NT2/D1 (cell line): ENCODE measurements at regions not wholly inside any gene's neighbourhood (a gene's known extent, or its start where the extent isn't known, plus 50 kb on each side); places are given as distances from the start of the nearest gene placed in this dataset.
"Not testable (repeated sequence)": the region's sequence is repeated elsewhere in the genome, so short reads cannot be mapped to it uniquely, and the experiment has no call there.

Source experiments
- SUZ12 ChIP-seq: IDR thresholded peaks from 2 replicates; pipeline ENCODE4 v1.6.1; 2011; ENCODE audit not compliant: insufficient read length, insufficient read depth; ENCODE audit errors: extremely low read depth
- YY1 ChIP-seq: IDR thresholded peaks from 2 replicates; pipeline ENCODE4 v1.6.1; 2011; ENCODE audit not compliant: insufficient read length, insufficient read depth
- ZNF274 ChIP-seq: IDR thresholded peaks from 2 replicates; pipeline ENCODE4 v1.6.1; 2011; ENCODE audit warnings: mild to moderate bottlenecking, low read depth, low read length

DNA sequence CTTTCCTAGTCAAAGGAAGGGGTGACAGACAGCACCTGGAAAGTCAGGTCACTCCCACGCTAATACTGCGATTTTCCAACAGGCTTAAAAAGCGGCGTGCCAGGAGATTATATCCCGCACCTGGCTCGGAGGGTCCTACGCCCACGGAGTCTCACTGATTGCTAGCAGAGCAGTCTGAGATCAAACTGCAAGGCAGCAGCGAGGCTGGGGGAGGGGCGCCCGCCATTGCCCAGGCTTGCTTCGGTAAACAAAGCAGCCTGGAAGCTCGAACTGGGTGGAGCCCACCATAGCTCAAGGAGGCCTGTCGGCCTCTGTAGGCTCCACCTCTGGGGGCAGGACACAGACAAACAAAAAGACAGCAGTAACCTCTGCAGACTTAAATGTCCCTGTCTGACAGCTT, 392.6 kb upstream of the LMO3 start:
- not testable (repeated sequence) for TF ChIP-seq ZNF274, YY1, SUZ12
